ENCODE measurements at regions not wholly inside any gene's neighbourhood (a gene's known extent, or its start where the extent isn't known, plus 50 kb on each side); places are given as distances from the start of the nearest gene placed in this dataset.

DNA sequence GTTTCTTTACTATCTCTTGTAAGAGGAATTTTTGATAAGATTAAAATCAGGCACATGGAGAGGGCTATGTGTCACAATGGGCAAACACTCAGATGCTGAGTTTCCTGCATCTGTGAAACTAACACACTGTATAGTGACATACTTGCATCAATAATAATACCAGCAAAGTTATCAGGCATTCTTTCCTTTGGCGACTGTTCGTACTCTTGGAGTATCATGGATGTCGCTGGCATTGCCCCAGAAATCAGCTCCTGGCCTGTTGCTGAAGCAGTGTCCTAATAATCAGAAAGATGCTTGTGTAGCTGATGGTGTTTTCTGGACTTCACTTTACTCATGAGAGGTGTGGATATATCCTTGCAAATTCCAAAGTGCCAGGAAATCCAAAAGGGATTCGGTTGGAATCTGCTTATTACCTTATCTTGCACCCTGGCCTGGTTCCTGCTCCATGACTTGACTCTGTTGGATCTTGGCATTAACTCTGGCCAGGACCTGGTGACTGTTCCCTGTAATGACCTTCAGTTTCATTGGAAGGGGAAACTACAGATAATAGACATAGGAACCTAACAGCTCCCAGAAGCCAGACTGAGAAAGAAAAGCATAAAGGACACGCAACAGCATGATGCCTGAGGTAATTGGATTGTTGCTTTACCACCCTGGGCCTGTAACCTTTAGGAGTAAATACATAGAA lies 762.5 kb upstream of the GRIA3 start:
- intact Hi-C loops (cut with micrococcal nuclease) = no loop called here

DNA sequence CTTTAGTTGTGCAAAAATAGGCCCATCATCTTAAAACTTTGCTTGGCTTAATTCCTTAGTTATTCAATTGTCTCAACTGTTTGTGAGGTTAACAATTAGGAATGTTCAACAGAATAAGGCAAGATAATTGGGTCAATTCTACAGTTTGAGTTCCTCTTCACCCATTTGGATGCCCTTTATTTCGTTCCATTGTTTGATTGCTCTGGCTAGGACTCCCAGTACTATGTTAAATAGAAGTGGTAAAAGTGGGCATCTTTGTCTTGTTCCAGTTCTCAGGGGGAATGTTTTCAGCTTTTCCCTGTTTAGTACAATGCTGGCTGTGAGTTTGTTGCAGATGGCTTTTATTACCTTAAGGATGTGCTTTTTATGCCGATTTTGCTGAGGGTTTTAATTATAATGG lies 761.5 kb upstream of the GRIA3 start:
- intact Hi-C loops (cut with micrococcal nuclease) = no loop called here
- DNase-seq = no peak
- H3K9me3 ChIP-seq (replicated peaks) = no peaks in the 10 kb centered on the region
- TF ChIP-seq CTCF (IDR thresholded peaks at IDR 0.05; ENCODE audit: borderline replicate concordance) = no peak
- no peaks in the 10 kb centered on the region for H3K27me3 ChIP-seq (ENCODE audit: low read depth)
- H3K36me3 ChIP-seq = no peaks in the 10 kb centered on the region
- peak overlapping the region; percentile 81 for H3K27ac ChIP-seq (replicated peaks)
- peak overlapping the region; percentile 55 for H3K4me3 ChIP-seq
- H3K4me1 ChIP-seq = no peaks in the 10 kb centered on the region

More for the DNA sequence above, 762.5 kb upstream of the GRIA3 start:
- no peak for TF ChIP-seq CTCF (IDR thresholded peaks at IDR 0.05; ENCODE audit: borderline replicate concordance)
- DNase-seq = peak; percentile 18
- Histone ChIP-seq H3K9me3 (replicated peaks) (no peaks in the 10 kb centered on the region), H3K4me3 (peak overlapping the region; percentile 55), H3K27me3 (ENCODE audit: low read depth) (no peaks in the 10 kb centered on the region), H3K27ac (replicated peaks) (peak overlapping the region; percentile 81), H3K36me3 (no peaks in the 10 kb centered on the region), H3K4me1 (no peaks in the 10 kb centered on the region)

GRCh38 chrX:122434942-122435341 lies 749.1 kb upstream of the GRIA3 start:
- no peaks in the 10 kb centered on the region for H3K36me3 ChIP-seq
- intact Hi-C loops (cut with micrococcal nuclease) = no loop called here
- H3K27me3 ChIP-seq (ENCODE audit: low read depth) = no peaks in the 10 kb centered on the region
- H3K9me3 ChIP-seq (replicated peaks) = peaks cover 8% of the 10 kb centered on the region
- peak overlapping the region; percentile 48 for H3K27ac ChIP-seq (replicated peaks)
- no peak for TF ChIP-seq CTCF (IDR thresholded peaks at IDR 0.05; ENCODE audit: borderline replicate concordance)
- H3K4me1 ChIP-seq = no peaks in the 10 kb centered on the region
- no peak for DNase-seq
- H3K4me3 ChIP-seq = peak overlapping the region; percentile 17

- no peak overlapping the region for H3K4me3 ChIP-seq
- intact Hi-C loops (cut with micrococcal nuclease) = no loop called here
- TF ChIP-seq CTCF (IDR thresholded peaks at IDR 0.05; ENCODE audit: borderline replicate concordance) = no peak
- H3K4me1 ChIP-seq = peaks cover 5% of the 10 kb centered on the region
- peaks cover 8% of the 10 kb centered on the region for H3K9me3 ChIP-seq (replicated peaks)
- DNase-seq = no peak
- H3K27ac ChIP-seq (replicated peaks) = no peak overlapping the region
- H3K27me3 ChIP-seq (ENCODE audit: low read depth) = no peaks in the 10 kb centered on the region
- H3K36me3 ChIP-seq = no peaks in the 10 kb centered on the region
These were observed 744.2 kb upstream of the GRIA3 start for GRCh38 chrX:122439831-122440230.

DNA sequence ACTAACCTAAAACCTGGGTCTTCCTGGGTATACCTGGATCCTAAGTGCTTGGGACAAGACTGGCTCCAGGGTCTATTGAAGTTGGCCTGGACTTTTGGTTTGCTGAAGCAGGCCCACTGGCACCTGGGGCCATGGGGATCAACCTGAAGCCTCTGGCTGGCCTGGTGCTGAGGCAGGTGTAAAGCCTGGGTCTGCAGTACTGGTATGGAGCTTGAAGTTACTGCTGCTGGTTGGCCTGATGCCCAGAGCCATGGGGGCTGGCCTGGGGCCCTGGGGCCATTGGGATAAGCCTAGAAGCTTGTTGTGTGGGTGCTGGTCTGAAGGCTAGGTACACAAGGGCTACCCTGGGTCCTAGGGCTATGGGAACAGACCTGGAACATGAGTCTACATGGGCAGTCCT lies 743.2 kb upstream of the GRIA3 start:
- H3K27me3 ChIP-seq (ENCODE audit: low read depth) = no peaks in the 10 kb centered on the region
- H3K4me1 ChIP-seq = peaks cover 5% of the 10 kb centered on the region
- intact Hi-C loops (cut with micrococcal nuclease) = no loop called here
- DNase-seq = no peak
- no peak for TF ChIP-seq CTCF (IDR thresholded peaks at IDR 0.05; ENCODE audit: borderline replicate concordance)
- no peak overlapping the region for H3K27ac ChIP-seq (replicated peaks)
- H3K36me3 ChIP-seq = no peaks in the 10 kb centered on the region
- H3K9me3 ChIP-seq (replicated peaks) = peaks cover 8% of the 10 kb centered on the region
- no peak overlapping the region for H3K4me3 ChIP-seq

Measured in left ventricle myocardium inferior (tissue), 1 donor.